ENCODE measurements at regions not wholly inside any gene's neighbourhood (a gene's known extent, or its start where the extent isn't known, plus 50 kb on each side); places are given as distances from the start of the nearest gene placed in this dataset.

GRCh38 chr5:57776035-57776434, 293.4 kb upstream of the ACTBL2 start:
- no peak for DNase-seq (ENCODE audit: low read depth in 1 of 2, low spot score in 1 of 2)
- no peaks in the 10 kb centered on the region for H3K27me3 ChIP-seq (ENCODE audit: insufficient read depth, poor library complexity, severe bottlenecking)
- TF ChIP-seq POLR2AphosphoS5 (IDR thresholded peaks at IDR 0.05; ENCODE audit: low read depth) (no peak), REST (IDR thresholded peaks at IDR 0.05; ENCODE audit: insufficient replicate concordance, low read depth) (no peak), GABPA (IDR thresholded peaks at IDR 0.05; ENCODE audit: low read depth) (no peak), CTCF (IDR thresholded peaks at IDR 0.05; ENCODE audit: insufficient read depth, low read length) (no peak), SPI1 (IDR thresholded peaks at IDR 0.05; ENCODE audit: borderline replicate concordance, low read depth) (no peak)
- H3K4me3 ChIP-seq (replicated peaks; ENCODE audit: insufficient read depth, low read length), result no peak overlapping the region
- H3K27ac ChIP-seq (replicated peaks), result no peak overlapping the region

- TF ChIP-seq POLR2AphosphoS5 (IDR thresholded peaks at IDR 0.05; ENCODE audit: low read depth) (no peak), REST (IDR thresholded peaks at IDR 0.05; ENCODE audit: insufficient replicate concordance, low read depth) (no peak), GABPA (IDR thresholded peaks at IDR 0.05; ENCODE audit: low read depth) (no peak), CTCF (IDR thresholded peaks at IDR 0.05; ENCODE audit: insufficient read depth, low read length) (no peak), SPI1 (IDR thresholded peaks at IDR 0.05; ENCODE audit: borderline replicate concordance, low read depth) (no peak)
- H3K27ac ChIP-seq (replicated peaks), result no peak overlapping the region
- no peaks in the 10 kb centered on the region for H3K27me3 ChIP-seq (ENCODE audit: insufficient read depth, poor library complexity, severe bottlenecking)
- DNase-seq (ENCODE audit: low read depth in 1 of 2, low spot score in 1 of 2), result no peak
- no peak overlapping the region for H3K4me3 ChIP-seq (replicated peaks; ENCODE audit: insufficient read depth, low read length)
Observed at GRCh38 chr5:57774439-57774838, 291.8 kb upstream of the ACTBL2 start.

- TF ChIP-seq GABPA (IDR thresholded peaks at IDR 0.05; ENCODE audit: low read depth) (no peak), SPI1 (IDR thresholded peaks at IDR 0.05; ENCODE audit: borderline replicate concordance, low read depth) (no peak), POLR2AphosphoS5 (IDR thresholded peaks at IDR 0.05; ENCODE audit: low read depth) (no peak), REST (IDR thresholded peaks at IDR 0.05; ENCODE audit: insufficient replicate concordance, low read depth) (no peak), CTCF (IDR thresholded peaks at IDR 0.05; ENCODE audit: insufficient read depth, low read length) (no peak)
- Histone ChIP-seq H3K27me3 (ENCODE audit: insufficient read depth, poor library complexity, severe bottlenecking) (no peaks in the 10 kb centered on the region), H3K4me3 (replicated peaks; ENCODE audit: insufficient read depth, low read length) (no peak overlapping the region), H3K27ac (replicated peaks) (no peak overlapping the region)
- no peak for DNase-seq (ENCODE audit: low read depth in 1 of 2, low spot score in 1 of 2)
Observed at GRCh38 chr5:57772512-57772911, 289.9 kb upstream of the ACTBL2 start.
